K562 (cell line): ENCODE measurements at regions not wholly inside any gene's neighbourhood (a gene's known extent, or its start where the extent isn't known, plus 50 kb on each side); places are given as distances from the start of the nearest gene placed in this dataset.

Experiments
- ATAC-seq: fragments of 200-7000 bp; cut with Tn5 transposase; 3 replicates; pipeline ENCODE4 v1.9.1; 2020; ENCODE audit warnings: moderate library complexity
- BruUV-seq: library from RNA; stranded (reverse); fragments of 400-500 nt; replicated peaks from 2 replicates; lab custom pipeline; 2021; lab: Mats Ljungman, UMichigan
- CTCF ChIA-PET: fragments of 300-600 bp; formaldehyde crosslinking; extraction: SDS; loops from one replicate; lab custom pipeline; 2021; ENCODE audit warnings: low intra/inter-chr PET ratio; lab: Yijun Ruan, JAX
- POLR2A ChIA-PET: fragments of 300-600, 350-650 bp; sonication (Branson Sonifier 250); formaldehyde crosslinking; extraction: SDS; loops from one replicate; lab custom pipeline; 2021; ENCODE audit warnings: antibody characterized with exemption, inconsistent platforms; lab: Yijun Ruan, JAX
- DNase-seq, 4 experiments: peaks; one replicate each; pipeline versions ENCODE4 v3.0.0 to v3.0.0-alpha.2; 2011 to 2018; ENCODE audit warnings: low spot score in 3 of 4, mixed read lengths in 3 of 4; ENCODE audit errors: extremely low read depth in 1 of 4
- FAIRE-seq: peaks from 2 replicates; lab custom pipeline; 2011; peaks lifted over from hg19 to GRCh38; lab: Jason Lieb, UNC
- H2AFZ ChIP-seq: 2 replicates; pipeline ENCODE4 v1.6.0; 2011; ENCODE audit warnings: low read depth, low read length, control low read depth, inconsistent platforms
- H3K27ac ChIP-seq: fragments of 200-600 bp; 3 replicates; pipeline ENCODE4 v1.8.0; 2011; ENCODE audit warnings: low read depth, mild to moderate bottlenecking, control low read depth, inconsistent platforms, low read length, moderate library complexity, mixed read lengths; ENCODE audit errors: extremely low read depth
- H3K27me3 ChIP-seq, 2 experiments: fragments of 300-600 bp in 1 of 2; 2 replicates in 1 of 2; 3 replicates in 1 of 2; pipeline versions ENCODE4 v1.6.0 to v1.8.0; 2011; ENCODE audit warnings: inconsistent platforms in 2 of 2, low read length in 2 of 2, mild to moderate bottlenecking in 1 of 2, mixed read lengths in 1 of 2, moderate library complexity in 1 of 2; ENCODE audit not compliant: control insufficient read depth in 2 of 2, insufficient read depth in 2 of 2
- H3K36me3 ChIP-seq: fragments of 300-600 bp; 3 replicates; pipeline ENCODE4 v1.8.0; 2011; ENCODE audit warnings: mild to moderate bottlenecking, low read length, inconsistent platforms; ENCODE audit not compliant: control insufficient read depth, insufficient read depth
- H3K4me1 ChIP-seq, 2 experiments: fragments of 200-600 bp in 1 of 2; replicated peaks in 1 of 2; 2 replicates in 1 of 2; 3 replicates in 1 of 2; pipeline versions ENCODE4 v1.5.1 to v1.8.0; 2011; ENCODE audit warnings: inconsistent platforms in 2 of 2, low read length in 2 of 2, mild to moderate bottlenecking in 1 of 2, mixed read lengths in 1 of 2, moderate library complexity in 1 of 2; ENCODE audit not compliant: control insufficient read depth in 2 of 2, insufficient read depth in 2 of 2
- H3K4me2 ChIP-seq: 2 replicates; pipeline ENCODE4 v1.6.1; 2011; ENCODE audit warnings: low read length, control low read depth, inconsistent platforms, mixed read lengths; ENCODE audit not compliant: insufficient read depth
- H3K4me3 ChIP-seq: fragments of 200-600 bp; sonication (generic), shearing (Covaris generic); 2 replicates; pipeline ENCODE4 v1.5.1; 2016; ENCODE audit warnings: control low read depth, inconsistent platforms
- H3K79me2 ChIP-seq: fragments of 200-600 bp; 3 replicates; pipeline ENCODE4 v1.8.0; 2011; ENCODE audit warnings: low read length, inconsistent platforms; ENCODE audit not compliant: control insufficient read depth, insufficient read depth
- H3K9ac ChIP-seq, 2 experiments: 2 replicates each; pipeline versions ENCODE4 v1.6.0 to v1.6.1; 2011; ENCODE audit warnings: low read depth in 2 of 2, low read length in 2 of 2, control low read depth in 1 of 2, inconsistent platforms in 1 of 2, mild to moderate bottlenecking in 1 of 2, mixed read lengths in 1 of 2; ENCODE audit not compliant: insufficient read depth in 1 of 2
- H3K9me1 ChIP-seq: one replicate; pipeline ENCODE4 v1.6.0; 2011; ENCODE audit warnings: inconsistent platforms, mild to moderate bottlenecking, low read length, moderate library complexity; ENCODE audit not compliant: control insufficient read depth, insufficient read depth
- H3K9me3 ChIP-seq: replicated peaks from 2 replicates; pipeline ENCODE4 v1.5.1; 2011; ENCODE audit warnings: low read depth, low read length, inconsistent platforms; ENCODE audit not compliant: control insufficient read depth, insufficient read depth
- H4K20me1 ChIP-seq: replicated peaks from 2 replicates; pipeline ENCODE4 v1.6.1; 2011; ENCODE audit warnings: low read length, inconsistent platforms, mixed read lengths; ENCODE audit not compliant: control insufficient read depth, insufficient read depth
- ARHGAP35 ChIP-seq: fragments of 450-650 bp; IDR thresholded peaks from 2 replicates; pipeline ENCODE4 v1.6.1; 2018; ENCODE audit not compliant: partially characterized antibody
- ELF1 ChIP-seq: fragments of 200-800 bp; sonication (Bioruptor generic); IDR thresholded peaks from 2 replicates; pipeline ENCODE4 v1.6.1; 2016; ENCODE audit warnings: missing genetic modification characterization, missing compliant biosample characterization
- EP300 ChIP-seq: IDR thresholded peaks from 2 replicates; pipeline ENCODE4 v1.6.1; 2012; ENCODE audit warnings: low read length, improper control_type of control experiment
- GATAD2A ChIP-seq: fragments of 450-650 bp; IDR thresholded peaks from 2 replicates; pipeline ENCODE4 v1.6.1; 2017
- L3MBTL2 ChIP-seq: fragments of 450-650 bp; IDR thresholded peaks from 2 replicates; pipeline ENCODE4 v1.6.1; 2016; ENCODE audit warnings: mild to moderate bottlenecking, moderate library complexity
- NCOA4 ChIP-seq: fragments of 450-650 bp; IDR thresholded peaks from 2 replicates; pipeline ENCODE4 v1.6.1; 2018; ENCODE audit warnings: mild to moderate bottlenecking; ENCODE audit not compliant: partially characterized antibody
- POLR3A ChIP-seq: IDR thresholded peaks from 2 replicates; pipeline ENCODE4 v1.6.1; 2011; ENCODE audit warnings: borderline replicate concordance, mild to moderate bottlenecking, moderate library complexity; ENCODE audit not compliant: insufficient read length, insufficient read depth; ENCODE audit errors: extremely low read depth
- SIN3A ChIP-seq, 2 experiments: fragments of 150-350 bp in 1 of 2; IDR thresholded peaks; 2 replicates each; pipeline ENCODE4 v1.6.1; 2011 to 2016; ENCODE audit warnings: borderline replicate concordance in 2 of 2, low read depth in 2 of 2, low read length in 2 of 2, mild to moderate bottlenecking in 2 of 2, moderate library complexity in 2 of 2; ENCODE audit not compliant: control insufficient read depth in 1 of 2
- WGBS: fragments of 100-300 bp; shearing (Covaris generic); methylation state at CpG from one replicate; pipeline ENCODE4 v1.1.6; 2016; ENCODE audit warnings: low coverage, mixed read lengths; ENCODE audit not compliant: insufficient coverage; ENCODE audit errors: missing lambda C conversion rate; 5-methylcytosine and 5-hydroxymethylcytosine counted together
- in situ Hi-C: fragments of 300-500 bp; cut with MboI; formaldehyde crosslinking; loops from 4 replicates; pipeline ENCODE4 v1.15.0; 2018; ENCODE audit warnings: inconsistent platforms, mixed read lengths
- intact Hi-C: fragments of 100-400 bp; cut with micrococcal nuclease; formaldehyde crosslinking; loops from 2 replicates; pipeline ENCODE4 v1.14.2; 2022
- TF ChIP-seq, protein P1 (sequence below): fragments of 450-650 bp; IDR thresholded peaks from 2 replicates; pipeline ENCODE4 v1.7.0; 2016; ENCODE audit warnings: borderline replicate concordance
- TF ChIP-seq, protein P2 (sequence below), 3 experiments: fragments of 200-800 bp in 1 of 3; fragments of 250-450 bp in 1 of 3; fragments of 450-650 bp in 1 of 3; sonication (Bioruptor Pico) in 1 of 3; sonication (Bioruptor generic) in 1 of 3; formaldehyde crosslinking in 1 of 3; IDR thresholded peaks; 2 replicates each; pipeline versions ENCODE4 v1.6.1 to v1.8.0; 2016 to 2022; ENCODE audit warnings: mild to moderate bottlenecking in 2 of 3, missing genetic modification characterization in 2 of 3, missing compliant biosample characterization in 1 of 3, moderate library complexity in 1 of 3

DNA sequence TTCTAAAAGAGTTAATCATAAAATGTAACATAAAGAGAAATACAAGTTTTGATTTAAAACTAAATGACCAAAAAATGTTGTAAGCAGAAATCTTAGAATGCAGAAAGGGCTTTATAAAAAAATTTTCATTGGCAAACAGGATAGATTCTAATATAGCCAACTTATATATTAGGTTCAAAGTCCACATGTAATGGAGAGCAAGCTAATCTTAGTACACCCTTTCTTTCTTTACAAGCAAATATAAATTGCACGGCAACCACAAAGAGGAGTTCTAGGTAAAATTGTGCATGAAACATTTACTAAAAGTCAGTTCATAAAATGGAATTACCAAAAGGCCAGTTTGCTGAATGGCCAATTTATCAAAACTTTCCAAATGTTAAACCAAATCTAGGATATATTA, 130.6 kb downstream of the NOL4 start:
- ATAC-seq (no peak), FAIRE-seq (no peak), DNase-seq (no peak)
- ChIA-PET CTCF (no interaction called here), POLR2A (no interaction called here)
- H3K9ac ChIP-seq, result no peak overlapping the region
- H3K36me3 ChIP-seq, result no peaks in the 10 kb centered on the region
- intact Hi-C loops, result no loop called here
- H3K4me1 ChIP-seq, result no peaks in the 10 kb centered on the region
- BruUV-seq, result no TSS peak
- H4K20me1 ChIP-seq, result no peaks in the 10 kb centered on the region
- no peaks in the 10 kb centered on the region for H3K9me1 ChIP-seq
- H3K4me2 ChIP-seq, result no peak overlapping the region
- in situ Hi-C loops, result no loop called here
- H3K4me3 ChIP-seq, result no peak overlapping the region
- H3K27me3 ChIP-seq, result no peaks in the 10 kb centered on the region
- no peaks in the 10 kb centered on the region; the same call in 1 of the 2 replicates for H3K9me3 ChIP-seq
- WGBS, result 0% methylated on average over 1 of the region's 1 CpG
- no peak overlapping the region for H2AFZ ChIP-seq
- no peaks in the 10 kb centered on the region for H3K79me2 ChIP-seq
- no peak overlapping the region for H3K27ac ChIP-seq
- TF ChIP-seq, protein P1, sequence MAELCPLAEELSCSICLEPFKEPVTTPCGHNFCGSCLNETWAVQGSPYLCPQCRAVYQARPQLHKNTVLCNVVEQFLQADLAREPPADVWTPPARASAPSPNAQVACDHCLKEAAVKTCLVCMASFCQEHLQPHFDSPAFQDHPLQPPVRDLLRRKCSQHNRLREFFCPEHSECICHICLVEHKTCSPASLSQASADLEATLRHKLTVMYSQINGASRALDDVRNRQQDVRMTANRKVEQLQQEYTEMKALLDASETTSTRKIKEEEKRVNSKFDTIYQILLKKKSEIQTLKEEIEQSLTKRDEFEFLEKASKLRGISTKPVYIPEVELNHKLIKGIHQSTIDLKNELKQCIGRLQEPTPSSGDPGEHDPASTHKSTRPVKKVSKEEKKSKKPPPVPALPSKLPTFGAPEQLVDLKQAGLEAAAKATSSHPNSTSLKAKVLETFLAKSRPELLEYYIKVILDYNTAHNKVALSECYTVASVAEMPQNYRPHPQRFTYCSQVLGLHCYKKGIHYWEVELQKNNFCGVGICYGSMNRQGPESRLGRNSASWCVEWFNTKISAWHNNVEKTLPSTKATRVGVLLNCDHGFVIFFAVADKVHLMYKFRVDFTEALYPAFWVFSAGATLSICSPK, result no peak
- no peak for TF ChIP-seq ELF1 (tag)
- no peak for TF ChIP-seq L3MBTL2
- TF ChIP-seq ARHGAP35, result no peak
- no peak for TF ChIP-seq EP300
- no peak for TF ChIP-seq SIN3A (IDR thresholded peaks at IDR 0.05; ENCODE audit: borderline replicate concordance in 2 of 2, control insufficient read depth in 1 of 2, low read depth in 2 of 2, low read length in 2 of 2)
- TF ChIP-seq POLR3A, result no peak
- TF ChIP-seq GATAD2A, result no peak
- TF ChIP-seq NCOA4, result no peak
- TF ChIP-seq, protein P2, sequence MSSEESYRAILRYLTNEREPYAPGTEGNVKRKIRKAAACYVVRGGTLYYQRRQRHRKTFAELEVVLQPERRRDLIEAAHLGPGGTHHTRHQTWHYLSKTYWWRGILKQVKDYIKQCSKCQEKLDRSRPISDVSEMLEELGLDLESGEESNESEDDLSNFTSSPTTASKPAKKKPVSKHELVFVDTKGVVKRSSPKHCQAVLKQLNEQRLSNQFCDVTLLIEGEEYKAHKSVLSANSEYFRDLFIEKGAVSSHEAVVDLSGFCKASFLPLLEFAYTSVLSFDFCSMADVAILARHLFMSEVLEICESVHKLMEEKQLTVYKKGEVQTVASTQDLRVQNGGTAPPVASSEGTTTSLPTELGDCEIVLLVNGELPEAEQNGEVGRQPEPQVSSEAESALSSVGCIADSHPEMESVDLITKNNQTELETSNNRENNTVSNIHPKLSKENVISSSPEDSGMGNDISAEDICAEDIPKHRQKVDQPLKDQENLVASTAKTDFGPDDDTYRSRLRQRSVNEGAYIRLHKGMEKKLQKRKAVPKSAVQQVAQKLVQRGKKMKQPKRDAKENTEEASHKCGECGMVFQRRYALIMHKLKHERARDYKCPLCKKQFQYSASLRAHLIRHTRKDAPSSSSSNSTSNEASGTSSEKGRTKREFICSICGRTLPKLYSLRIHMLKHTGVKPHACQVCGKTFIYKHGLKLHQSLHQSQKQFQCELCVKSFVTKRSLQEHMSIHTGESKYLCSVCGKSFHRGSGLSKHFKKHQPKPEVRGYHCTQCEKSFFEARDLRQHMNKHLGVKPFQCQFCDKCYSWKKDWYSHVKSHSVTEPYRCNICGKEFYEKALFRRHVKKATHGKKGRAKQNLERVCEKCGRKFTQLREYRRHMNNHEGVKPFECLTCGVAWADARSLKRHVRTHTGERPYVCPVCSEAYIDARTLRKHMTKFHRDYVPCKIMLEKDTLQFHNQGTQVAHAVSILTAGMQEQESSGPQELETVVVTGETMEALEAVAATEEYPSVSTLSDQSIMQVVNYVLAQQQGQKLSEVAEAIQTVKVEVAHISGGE (CRISPR knock-in tag; IDR thresholded peaks at IDR 0.05), result no peak
